Activated CD8-positive, alpha-beta T cell treated with anti-CD3 and anti-CD28 coated beads for 36 hours (primary cell): ENCODE measurements at regions not wholly inside any gene's neighbourhood (a gene's known extent, or its start where the extent isn't known, plus 50 kb on each side); places are given as distances from the start of the nearest gene placed in this dataset.

Source experiments
- ATAC-seq: fragments of 200-7000 bp; cut with Tn5 transposase; one replicate; pipeline ENCODE4 v1.10.0; 2021; ENCODE audit warnings: mild to moderate bottlenecking, moderate library complexity
- CTCF ChIA-PET: fragments of 350-600 bp; sonication (Branson Sonifier 250); formaldehyde crosslinking; loops from one replicate; lab custom pipeline; 2021; ENCODE audit warnings: antibody characterized with exemption; lab: Charles Lee
- POLR2A ChIA-PET: fragments of 350-600 bp; sonication (Branson Sonifier 250); formaldehyde crosslinking; loops from one replicate; lab custom pipeline; 2021; ENCODE audit warnings: antibody characterized with exemption; lab: Charles Lee
- DNase-seq: peaks from one replicate; pipeline ENCODE4 v3.0.0-alpha.2; 2020
- H3K27ac Mint-ChIP-seq: one replicate; pipeline ENCODE4 v1.8.0; 2021; ENCODE audit warnings: mild to moderate bottlenecking, mixed read lengths
- H3K27me3 Mint-ChIP-seq: one replicate; pipeline ENCODE4 v1.8.0; 2021; ENCODE audit warnings: mixed read lengths
- H3K36me3 Mint-ChIP-seq: one replicate; pipeline ENCODE4 v1.8.0; 2021; ENCODE audit warnings: low read depth, mixed read lengths
- H3K4me1 Mint-ChIP-seq: one replicate; pipeline ENCODE4 v1.8.0; 2021; ENCODE audit warnings: low read depth, mixed read lengths
- H3K4me3 Mint-ChIP-seq: one replicate; pipeline ENCODE4 v1.8.0; 2021; ENCODE audit warnings: mild to moderate bottlenecking, moderate library complexity, mixed read lengths
- H3K9me3 Mint-ChIP-seq: one replicate; pipeline ENCODE4 v1.8.0; 2021; ENCODE audit warnings: mixed read lengths
- CTCF ChIP-seq: fragments of 200-600 bp; IDR thresholded peaks from one replicate; pipeline ENCODE4 v1.8.0; 2022; ENCODE audit warnings: antibody characterized with exemption, mild to moderate bottlenecking
- intact Hi-C: fragments of 100-400 bp; cut with micrococcal nuclease; formaldehyde crosslinking; loops from one replicate; pipeline ENCODE4 v1.10.0; 2022

DNA sequence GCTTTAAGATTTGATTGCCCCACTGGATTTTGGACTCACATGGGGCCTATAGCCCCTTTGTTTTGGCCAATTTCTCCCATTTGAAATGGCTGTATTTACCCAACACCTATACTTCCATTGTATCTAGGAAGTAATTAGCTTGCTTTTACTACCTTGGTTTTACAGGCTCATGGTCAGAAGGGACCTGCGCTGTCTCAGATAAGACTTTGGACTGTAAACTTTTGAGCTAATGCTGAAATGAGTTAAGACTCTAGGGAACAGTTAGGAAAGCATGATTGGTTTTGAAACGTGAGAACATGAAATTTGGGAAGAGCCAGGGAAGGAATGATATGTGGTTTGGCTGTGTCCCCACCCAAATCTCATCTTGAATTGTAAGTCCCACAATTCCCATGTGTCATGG, 419.0 kb upstream of the TMPO start:
- H3K27ac Mint-ChIP-seq: no peak overlapping the region
- H3K27me3 Mint-ChIP-seq: peaks cover 3% of the 10 kb centered on the region
- ChIA-PET POLR2A (no interaction called here), CTCF (no interaction called here)
- DNase-seq: no peak
- no peak for ATAC-seq
- no peak for TF ChIP-seq CTCF
- H3K4me3 Mint-ChIP-seq: no peak overlapping the region
- H3K36me3 Mint-ChIP-seq: no peaks in the 10 kb centered on the region
- no peaks in the 10 kb centered on the region for H3K4me1 Mint-ChIP-seq
- intact Hi-C loops: no loop called here
- no peaks in the 10 kb centered on the region for H3K9me3 Mint-ChIP-seq

DNA sequence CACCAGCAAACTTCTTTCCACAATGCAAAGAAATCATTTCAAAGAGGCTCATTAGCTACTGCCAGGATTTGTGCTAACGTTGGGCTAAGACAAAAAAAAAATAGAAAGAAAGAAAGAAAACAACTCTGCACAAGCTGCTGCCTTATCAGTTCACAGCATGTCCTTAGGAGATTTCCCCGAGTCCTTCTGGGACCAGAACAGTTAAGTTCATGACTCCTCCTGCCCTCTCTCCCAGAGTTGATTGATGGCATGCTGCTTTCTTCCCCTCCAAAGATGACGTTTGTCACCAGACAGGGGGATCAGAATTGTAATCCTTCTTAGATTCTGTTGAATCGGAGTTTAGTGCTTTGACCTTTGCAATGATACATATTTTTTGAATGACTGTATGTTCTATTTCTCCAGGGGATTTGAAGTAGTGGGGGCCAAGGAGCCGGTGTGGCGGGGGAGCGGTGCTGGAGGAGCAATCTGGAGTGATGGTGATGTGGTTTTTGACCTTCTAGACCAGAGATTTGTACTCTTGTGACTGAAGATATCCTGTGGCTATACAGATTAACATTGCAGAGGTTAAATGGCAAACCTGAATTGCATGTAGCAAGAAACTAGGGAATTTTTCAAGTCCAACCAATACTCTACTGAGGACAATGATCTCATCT, 409.2 kb upstream of the TMPO start:
- H3K36me3 Mint-ChIP-seq: no peaks in the 10 kb centered on the region
- DNase-seq: no peak
- H3K9me3 Mint-ChIP-seq: no peaks in the 10 kb centered on the region
- H3K4me3 Mint-ChIP-seq: no peak overlapping the region
- ChIA-PET POLR2A (no interaction called here), CTCF (interaction anchor here (1.0 kb wide), 1 partner anchor 50 kb away, joined by 3 read pairs; no protein-coding TSS in a partner anchor)
- intact Hi-C loops: no loop called here
- no peaks in the 10 kb centered on the region for H3K4me1 Mint-ChIP-seq
- H3K27ac Mint-ChIP-seq: no peak overlapping the region
- peaks cover 2% of the 10 kb centered on the region for H3K27me3 Mint-ChIP-seq
- TF ChIP-seq CTCF: no peak
- no peak for ATAC-seq

DNA sequence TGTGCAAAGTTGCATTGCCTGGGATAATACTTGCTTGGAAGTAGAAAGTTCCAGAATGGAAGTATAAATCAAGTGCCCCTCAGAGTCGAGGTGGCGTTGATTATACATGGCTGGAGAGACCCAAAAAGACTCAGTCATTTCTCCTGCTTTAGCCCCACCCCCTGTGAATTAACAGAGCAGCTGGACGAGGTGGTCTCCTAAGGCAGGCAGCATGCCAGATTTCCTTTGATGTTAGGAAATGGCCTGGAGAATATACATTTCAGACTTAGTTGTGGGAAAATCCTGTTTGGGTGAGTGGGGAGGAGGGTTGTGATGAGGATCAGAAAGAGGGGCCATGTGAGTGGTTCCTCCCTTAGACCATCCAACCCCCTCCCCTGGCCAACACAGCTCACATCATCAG, 406.1 kb upstream of the TMPO start:
- H3K4me3 Mint-ChIP-seq: no peak overlapping the region
- ChIA-PET POLR2A (interaction anchor here (0.5 kb wide), 1 partner anchor 103 kb away, joined by 3 read pairs; no protein-coding TSS in a partner anchor), CTCF (no interaction called here)
- intact Hi-C loops: no loop called here
- DNase-seq: no peak
- H3K27me3 Mint-ChIP-seq: peaks cover 1% of the 10 kb centered on the region
- TF ChIP-seq CTCF: no peak
- no peak overlapping the region for H3K27ac Mint-ChIP-seq
- no peak for ATAC-seq
- H3K9me3 Mint-ChIP-seq: no peaks in the 10 kb centered on the region
- H3K4me1 Mint-ChIP-seq: no peaks in the 10 kb centered on the region
- H3K36me3 Mint-ChIP-seq: no peaks in the 10 kb centered on the region

DNA sequence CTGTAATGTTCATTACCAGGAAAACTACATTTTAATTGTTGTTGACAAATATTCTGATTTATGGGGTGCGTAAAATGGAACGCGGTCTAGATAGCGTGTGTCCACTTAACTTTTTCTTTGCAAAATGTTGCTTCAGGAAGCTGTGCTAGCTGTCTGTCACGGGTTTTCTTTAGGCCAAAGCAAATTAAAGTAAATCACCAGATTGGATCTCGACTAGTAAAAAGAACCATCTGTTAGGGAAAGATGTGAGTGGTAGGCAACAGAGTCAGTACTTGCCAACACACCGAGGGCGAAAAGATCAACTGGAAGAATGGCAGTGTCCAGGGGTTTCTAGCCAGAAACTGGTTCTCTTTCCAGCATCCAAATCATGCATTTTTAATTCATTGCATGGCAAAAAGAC, 404.9 kb upstream of the TMPO start:
- CTCF ChIA-PET: no interaction called here
- Mint-ChIP-seq H3K4me3 (no peak overlapping the region), H3K36me3 (no peaks in the 10 kb centered on the region), H3K4me1 (no peaks in the 10 kb centered on the region), H3K9me3 (no peaks in the 10 kb centered on the region), H3K27me3 (no peaks in the 10 kb centered on the region), H3K27ac (no peak overlapping the region)
- ATAC-seq (no peak), DNase-seq (no peak)
- POLR2A ChIA-PET: no interaction called here
- intact Hi-C loops: no loop called here
- TF ChIP-seq CTCF: no peak

DNA sequence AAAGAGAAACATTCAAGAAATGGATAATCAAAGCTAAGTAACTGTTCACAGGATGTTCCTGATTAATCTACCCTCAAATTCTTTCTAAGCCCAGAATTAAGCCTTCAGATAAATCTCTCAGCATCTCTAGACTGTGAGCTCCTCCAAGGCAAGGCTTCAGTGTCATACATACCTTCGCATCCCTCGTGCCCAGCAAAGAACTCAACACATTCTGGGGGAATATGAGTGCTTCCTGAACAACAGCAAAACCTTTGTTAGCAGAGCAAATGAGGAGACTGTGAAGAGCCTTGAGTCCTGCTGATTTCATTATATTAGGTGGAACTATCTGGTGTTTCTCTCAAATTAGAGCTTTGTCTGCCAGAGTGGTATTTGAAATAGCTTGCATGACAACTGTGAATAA, 401.8 kb upstream of the TMPO start:
- ATAC-seq: no peak
- no peak overlapping the region for H3K4me3 Mint-ChIP-seq
- CTCF ChIA-PET: no interaction called here

More for the DNA sequence above, 401.8 kb upstream of the TMPO start:
- Mint-ChIP-seq H3K27ac (no peak overlapping the region), H3K9me3 (no peaks in the 10 kb centered on the region), H3K4me1 (no peaks in the 10 kb centered on the region), H3K36me3 (no peaks in the 10 kb centered on the region), H3K27me3 (no peaks in the 10 kb centered on the region)
- no peak for TF ChIP-seq CTCF
- DNase-seq: no peak
- intact Hi-C loops: no loop called here
- POLR2A ChIA-PET: no interaction called here
